DOHH2 (cell line): ENCODE measurements at regions not wholly inside any gene's neighbourhood (a gene's known extent, or its start where the extent isn't known, plus 50 kb on each side); places are given as distances from the start of the nearest gene placed in this dataset.

Experiments
- CTCF ChIP-seq: fragments of 200-600 bp; sonication (generic); IDR thresholded peaks from one replicate; pipeline ENCODE4 v1.5.1; 2014; ENCODE audit warnings: antibody characterized with exemption, mild to moderate bottlenecking, low read depth, low read length; ENCODE audit not compliant: poor library complexity, severe bottlenecking
- EZH2phosphoT487 ChIP-seq: fragments of 200-600 bp; sonication (generic); IDR thresholded peaks from 2 replicates; pipeline ENCODE4 v1.6.1; 2017; ENCODE audit warnings: borderline replicate concordance, mild to moderate bottlenecking, antibody characterized with exemption, low read length, moderate library complexity, mixed read lengths

- TF ChIP-seq CTCF, result no peak
- no peak for TF ChIP-seq EZH2phosphoT487
Observed at GRCh38 chr5:63878788-63879187, 83.5 kb downstream of the HTR1A start.
